ENCODE measurements at regions not wholly inside any gene's neighbourhood (a gene's known extent, or its start where the extent isn't known, plus 50 kb on each side); places are given as distances from the start of the nearest gene placed in this dataset.

DNA sequence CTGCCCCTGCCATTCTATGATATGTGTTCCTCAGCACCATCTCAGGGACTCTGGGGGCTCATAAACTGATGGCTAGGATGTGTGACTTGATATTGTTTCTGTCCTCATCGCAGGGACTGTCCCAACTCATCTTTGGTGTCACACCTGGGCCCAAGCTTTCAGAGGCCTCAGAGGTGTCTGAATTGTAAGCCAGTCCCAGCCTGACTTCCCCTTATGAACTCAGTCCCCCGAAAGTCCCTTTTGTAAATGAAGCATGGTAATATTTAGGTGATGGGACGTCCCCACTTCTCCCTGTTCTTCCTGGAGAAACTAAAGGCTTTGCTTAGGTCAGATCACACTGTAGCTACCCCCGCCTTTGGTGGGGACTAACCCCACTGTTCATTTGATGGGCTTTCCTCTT lies 142.4 kb upstream of the TLE3 start:
- TF ChIP-seq, protein P1, sequence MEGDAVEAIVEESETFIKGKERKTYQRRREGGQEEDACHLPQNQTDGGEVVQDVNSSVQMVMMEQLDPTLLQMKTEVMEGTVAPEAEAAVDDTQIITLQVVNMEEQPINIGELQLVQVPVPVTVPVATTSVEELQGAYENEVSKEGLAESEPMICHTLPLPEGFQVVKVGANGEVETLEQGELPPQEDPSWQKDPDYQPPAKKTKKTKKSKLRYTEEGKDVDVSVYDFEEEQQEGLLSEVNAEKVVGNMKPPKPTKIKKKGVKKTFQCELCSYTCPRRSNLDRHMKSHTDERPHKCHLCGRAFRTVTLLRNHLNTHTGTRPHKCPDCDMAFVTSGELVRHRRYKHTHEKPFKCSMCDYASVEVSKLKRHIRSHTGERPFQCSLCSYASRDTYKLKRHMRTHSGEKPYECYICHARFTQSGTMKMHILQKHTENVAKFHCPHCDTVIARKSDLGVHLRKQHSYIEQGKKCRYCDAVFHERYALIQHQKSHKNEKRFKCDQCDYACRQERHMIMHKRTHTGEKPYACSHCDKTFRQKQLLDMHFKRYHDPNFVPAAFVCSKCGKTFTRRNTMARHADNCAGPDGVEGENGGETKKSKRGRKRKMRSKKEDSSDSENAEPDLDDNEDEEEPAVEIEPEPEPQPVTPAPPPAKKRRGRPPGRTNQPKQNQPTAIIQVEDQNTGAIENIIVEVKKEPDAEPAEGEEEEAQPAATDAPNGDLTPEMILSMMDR (IDR thresholded peaks at IDR 0.05): no peak
- TF ChIP-seq POLR2A (IDR thresholded peaks at IDR 0.05) (no peak), POLR2AphosphoS5 (IDR thresholded peaks at IDR 0.05; ENCODE audit: insufficient read depth in 1 of 2, low read depth in 1 of 2) (no peak)
